ENCODE measurements at regions not wholly inside any gene's neighbourhood (a gene's known extent, or its start where the extent isn't known, plus 50 kb on each side); places are given as distances from the start of the nearest gene placed in this dataset.

DNA sequence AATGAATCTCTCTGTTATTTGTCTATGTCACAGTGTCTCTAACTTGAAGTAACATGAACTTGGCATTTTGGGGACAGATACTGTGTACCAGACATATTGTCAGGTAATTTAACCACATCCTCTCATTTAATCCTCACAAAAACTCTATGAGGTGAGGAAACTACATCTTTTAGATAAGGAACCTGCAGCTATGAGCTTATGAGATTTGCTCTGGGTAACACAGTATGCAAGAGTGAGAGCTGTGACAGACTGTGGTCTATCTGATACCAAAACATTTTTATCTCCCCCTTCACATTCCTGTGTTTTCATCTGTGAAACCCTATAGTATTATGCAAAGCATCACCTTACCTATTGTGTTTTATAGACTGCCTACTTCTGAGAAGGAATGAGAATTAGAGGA, 58.4 kb upstream of the HS3ST1 start:
- TF ChIP-seq POLR2A (IDR thresholded peaks at IDR 0.05) (no peak), EP300 (IDR thresholded peaks at IDR 0.05) (no peak)
- TF ChIP-seq, protein P1, sequence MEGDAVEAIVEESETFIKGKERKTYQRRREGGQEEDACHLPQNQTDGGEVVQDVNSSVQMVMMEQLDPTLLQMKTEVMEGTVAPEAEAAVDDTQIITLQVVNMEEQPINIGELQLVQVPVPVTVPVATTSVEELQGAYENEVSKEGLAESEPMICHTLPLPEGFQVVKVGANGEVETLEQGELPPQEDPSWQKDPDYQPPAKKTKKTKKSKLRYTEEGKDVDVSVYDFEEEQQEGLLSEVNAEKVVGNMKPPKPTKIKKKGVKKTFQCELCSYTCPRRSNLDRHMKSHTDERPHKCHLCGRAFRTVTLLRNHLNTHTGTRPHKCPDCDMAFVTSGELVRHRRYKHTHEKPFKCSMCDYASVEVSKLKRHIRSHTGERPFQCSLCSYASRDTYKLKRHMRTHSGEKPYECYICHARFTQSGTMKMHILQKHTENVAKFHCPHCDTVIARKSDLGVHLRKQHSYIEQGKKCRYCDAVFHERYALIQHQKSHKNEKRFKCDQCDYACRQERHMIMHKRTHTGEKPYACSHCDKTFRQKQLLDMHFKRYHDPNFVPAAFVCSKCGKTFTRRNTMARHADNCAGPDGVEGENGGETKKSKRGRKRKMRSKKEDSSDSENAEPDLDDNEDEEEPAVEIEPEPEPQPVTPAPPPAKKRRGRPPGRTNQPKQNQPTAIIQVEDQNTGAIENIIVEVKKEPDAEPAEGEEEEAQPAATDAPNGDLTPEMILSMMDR (IDR thresholded peaks at IDR 0.05), result no peak

Measured in tibial nerve (tissue), 4 donors.